ENCODE measurements at regions not wholly inside any gene's neighbourhood (a gene's known extent, or its start where the extent isn't known, plus 50 kb on each side); places are given as distances from the start of the nearest gene placed in this dataset.

GRCh38 chr2:121818546-121818945 is 63.1 kb downstream of the TSN start:
- H3K36me3 Mint-ChIP-seq (ENCODE audit: insufficient read depth) = peaks cover 2% of the 10 kb centered on the region
- TF ChIP-seq CTCF (IDR thresholded peaks at IDR 0.05; ENCODE audit: unreplicated experiment) = no peak
- H3K27me3 Mint-ChIP-seq = no peaks in the 10 kb centered on the region
- H3K4me1 Mint-ChIP-seq (ENCODE audit: low read depth) = peaks cover 5% of the 10 kb centered on the region
- no peak overlapping the region for H3K4me3 Mint-ChIP-seq (ENCODE audit: low read depth)
- no peak for DNase-seq (ENCODE audit: low spot score, unreplicated experiment)
- H3K27ac Mint-ChIP-seq = no peak overlapping the region
- peaks cover 12% of the 10 kb centered on the region for H3K9me3 Mint-ChIP-seq (ENCODE audit: low read depth)

- Mint-ChIP-seq H3K4me3 (ENCODE audit: low read depth) (no peak overlapping the region), H3K27ac (no peak overlapping the region), H3K9me3 (ENCODE audit: low read depth) (peaks cover 12% of the 10 kb centered on the region), H3K36me3 (ENCODE audit: insufficient read depth) (peaks cover 2% of the 10 kb centered on the region), H3K4me1 (ENCODE audit: low read depth) (peaks cover 5% of the 10 kb centered on the region), H3K27me3 (no peaks in the 10 kb centered on the region)
- no peak for TF ChIP-seq CTCF (IDR thresholded peaks at IDR 0.05; ENCODE audit: unreplicated experiment)
- no peak for DNase-seq (ENCODE audit: low spot score, unreplicated experiment)
These were observed 64.4 kb downstream of the TSN start for GRCh38 chr2:121819846-121820245.

- Mint-ChIP-seq H3K27ac (no peak overlapping the region), H3K36me3 (ENCODE audit: insufficient read depth) (peaks cover 2% of the 10 kb centered on the region), H3K27me3 (peaks cover 5% of the 10 kb centered on the region), H3K9me3 (ENCODE audit: low read depth) (peaks cover 12% of the 10 kb centered on the region), H3K4me3 (ENCODE audit: low read depth) (no peak overlapping the region), H3K4me1 (ENCODE audit: low read depth) (peaks cover 11% of the 10 kb centered on the region)
- no peak for DNase-seq (ENCODE audit: low spot score, unreplicated experiment)
- TF ChIP-seq CTCF (IDR thresholded peaks at IDR 0.05; ENCODE audit: unreplicated experiment) = no peak
These were observed 66.2 kb downstream of the TSN start for GRCh38 chr2:121821476-121822158.

- Mint-ChIP-seq H3K27me3 (peaks cover 9% of the 10 kb centered on the region), H3K4me3 (ENCODE audit: low read depth) (no peak overlapping the region), H3K36me3 (ENCODE audit: insufficient read depth) (peaks cover 2% of the 10 kb centered on the region), H3K4me1 (ENCODE audit: low read depth) (peaks cover 11% of the 10 kb centered on the region), H3K27ac (no peak overlapping the region), H3K9me3 (ENCODE audit: low read depth) (peaks cover 8% of the 10 kb centered on the region)
- no peak for DNase-seq (ENCODE audit: low spot score, unreplicated experiment)
- no peak for TF ChIP-seq CTCF (IDR thresholded peaks at IDR 0.05; ENCODE audit: unreplicated experiment)
These were observed 68.8 kb downstream of the TSN start for GRCh38 chr2:121824264-121824663.

GRCh38 chr2:121825003-121825950 is 69.8 kb downstream of the TSN start:
- Mint-ChIP-seq H3K36me3 (ENCODE audit: insufficient read depth) (peaks cover 2% of the 10 kb centered on the region), H3K4me3 (ENCODE audit: low read depth) (no peak overlapping the region), H3K27me3 (peaks cover 9% of the 10 kb centered on the region), H3K4me1 (ENCODE audit: low read depth) (peaks cover 6% of the 10 kb centered on the region), H3K9me3 (ENCODE audit: low read depth) (peaks cover 8% of the 10 kb centered on the region), H3K27ac (no peak overlapping the region)
- TF ChIP-seq CTCF (IDR thresholded peaks at IDR 0.05; ENCODE audit: unreplicated experiment) = no peak
- DNase-seq (ENCODE audit: low spot score, unreplicated experiment) = no peak
